ENCODE measurements at regions not wholly inside any gene's neighbourhood (a gene's known extent, or its start where the extent isn't known, plus 50 kb on each side); places are given as distances from the start of the nearest gene placed in this dataset.

- no peak for DNase-seq (ENCODE audit: low read depth in 2 of 2)
Observed at GRCh38 chr7:88500131-88500530, 193.4 kb upstream of the STEAP4 start.

- DNase-seq (ENCODE audit: low read depth in 2 of 2) = no peak
Observed at GRCh38 chr7:88495881-88496725, 189.4 kb upstream of the STEAP4 start.

DNA sequence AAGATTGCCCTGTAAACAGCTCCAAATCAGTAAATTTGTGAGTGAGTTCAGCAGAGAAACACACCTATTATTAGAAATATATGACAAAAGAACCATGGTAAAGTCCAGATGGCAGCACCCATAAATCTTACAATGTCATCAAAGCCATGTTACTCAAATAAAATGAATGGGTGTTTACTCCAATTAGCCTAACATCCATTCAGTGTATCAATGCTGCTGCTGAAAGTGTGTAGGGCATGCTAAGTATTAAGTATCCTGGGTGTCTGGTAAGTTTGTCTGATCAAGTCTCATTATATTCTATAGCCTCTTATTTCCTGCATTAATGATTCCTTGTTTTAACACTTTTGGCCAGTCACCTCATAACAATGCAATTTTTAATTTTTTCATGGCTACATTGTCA, 185.5 kb upstream of the STEAP4 start:
- DNase-seq (ENCODE audit: low read depth in 2 of 2) = no peak

- DNase-seq (ENCODE audit: low read depth in 2 of 2) = no peak
Observed at GRCh38 chr7:88490874-88491273, 184.2 kb upstream of the STEAP4 start.

- no peak for DNase-seq (ENCODE audit: low read depth in 2 of 2)
Observed at GRCh38 chr7:88490161-88490560, 183.5 kb upstream of the STEAP4 start.

GRCh38 chr7:88485821-88486220, 179.1 kb upstream of the STEAP4 start:
- no peak for DNase-seq (ENCODE audit: low read depth in 2 of 2)

- DNase-seq (ENCODE audit: low read depth in 2 of 2) = no peak
Observed at GRCh38 chr7:88484551-88484950, 177.9 kb upstream of the STEAP4 start.

- DNase-seq (ENCODE audit: low read depth in 2 of 2) = no peak
Observed at GRCh38 chr7:88480896-88481295, 174.2 kb upstream of the STEAP4 start.

DNA sequence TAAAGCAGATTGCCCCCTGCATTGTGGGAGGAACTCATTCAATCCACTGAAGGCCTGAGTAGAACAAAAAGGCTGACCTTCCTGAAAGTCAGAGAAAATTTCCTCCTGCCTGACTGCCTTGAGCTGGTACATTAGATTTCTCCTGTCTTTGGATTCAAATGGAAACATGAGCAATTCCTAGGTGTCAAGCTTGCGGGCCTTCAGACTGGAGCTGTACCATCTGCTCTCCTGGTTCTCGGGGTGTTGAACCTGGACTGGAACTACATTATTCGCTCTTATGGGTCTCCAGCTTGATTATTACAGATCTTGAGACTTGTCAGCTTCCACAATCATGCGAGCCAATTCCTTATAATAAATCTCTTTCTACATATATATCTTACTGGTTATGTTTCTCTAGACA, 173.6 kb upstream of the STEAP4 start:
- DNase-seq (ENCODE audit: low read depth in 2 of 2) = no peak

DNA sequence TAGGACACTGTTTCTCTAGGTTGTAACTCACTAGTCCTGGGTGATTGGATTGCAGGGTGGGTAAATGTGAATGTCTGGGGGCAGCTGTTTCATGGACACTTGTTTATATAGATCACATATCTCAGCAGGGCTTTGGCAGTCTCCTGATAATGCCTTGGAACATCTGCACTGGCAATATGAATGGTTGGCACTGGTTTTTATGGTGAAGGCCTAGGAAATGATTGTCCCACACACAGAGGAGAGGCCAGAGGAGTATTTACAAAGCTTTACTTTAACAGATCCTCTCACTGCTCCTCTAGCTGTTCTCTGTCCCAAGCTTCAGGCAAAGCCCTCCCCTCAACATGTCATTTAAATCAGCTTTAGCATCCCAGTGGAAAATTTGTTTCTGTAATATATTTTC, 171.3 kb upstream of the STEAP4 start:
- DNase-seq (ENCODE audit: low read depth in 2 of 2) = no peak

DNA sequence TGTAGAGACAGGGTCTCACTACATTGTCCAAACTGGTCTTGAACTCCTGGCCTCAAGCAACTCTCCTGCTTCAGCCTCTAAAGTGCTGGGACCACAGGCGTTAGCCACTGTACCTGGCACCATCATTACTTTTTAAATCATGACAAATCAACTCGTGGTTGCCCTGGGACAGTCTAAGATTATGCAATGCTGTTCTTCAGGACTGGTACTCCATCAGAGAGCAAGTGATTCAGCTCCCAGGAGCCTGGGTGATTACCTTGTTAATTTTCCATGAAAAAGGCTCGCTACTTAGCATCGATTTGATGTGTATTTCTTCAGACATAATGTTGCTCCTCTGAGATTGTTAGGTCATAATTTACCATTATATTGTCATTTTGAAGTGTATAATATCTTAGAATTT, 158.9 kb upstream of the STEAP4 start:
- DNase-seq (ENCODE audit: low read depth in 2 of 2) = no peak

DNA sequence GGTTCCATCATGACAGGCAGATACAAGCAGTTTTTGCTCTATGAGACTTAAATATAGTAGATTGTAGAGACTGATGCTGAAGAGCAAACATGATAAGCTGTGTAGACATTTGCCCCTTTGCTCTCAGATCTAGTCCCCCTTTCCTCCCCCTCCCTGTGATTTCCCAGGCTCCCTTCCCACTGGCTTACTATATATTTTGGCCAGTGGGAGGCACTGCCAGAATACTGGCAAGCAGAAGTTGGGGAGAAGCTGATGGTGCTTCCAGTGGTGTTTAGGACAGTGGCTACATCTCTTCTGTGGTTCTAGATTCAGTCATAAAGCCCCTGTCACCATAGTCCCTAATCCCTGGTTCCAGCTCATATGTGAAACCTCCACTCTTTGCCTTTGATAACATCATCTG, 156.1 kb upstream of the STEAP4 start:
- no peak for DNase-seq (ENCODE audit: low read depth in 2 of 2)

GRCh38 chr7:88460650-88461049, 154.0 kb upstream of the STEAP4 start:
- no peak for DNase-seq (ENCODE audit: low read depth in 2 of 2)

GRCh38 chr7:88458946-88459345, 152.3 kb upstream of the STEAP4 start:
- no peak for DNase-seq (ENCODE audit: low read depth in 2 of 2)

DNA sequence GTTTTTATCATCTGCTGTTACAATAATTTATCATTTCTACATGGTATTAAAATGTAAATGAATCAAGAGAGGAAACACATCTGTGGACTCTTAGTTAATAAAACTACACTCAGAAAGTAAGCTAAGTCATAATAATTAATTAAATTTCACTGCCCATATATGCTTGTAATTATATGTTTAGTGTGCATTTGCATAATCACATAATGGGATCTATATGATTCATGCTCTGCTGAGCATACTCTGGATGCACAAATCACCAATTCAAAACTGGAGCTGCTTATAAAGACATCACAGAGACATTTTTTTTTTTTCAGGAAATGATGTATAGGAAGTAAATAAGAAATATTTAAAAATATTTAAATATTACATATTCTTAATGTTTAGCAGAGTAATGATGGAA, 151.6 kb upstream of the STEAP4 start:
- DNase-seq (ENCODE audit: low read depth in 2 of 2) = no peak

DNA sequence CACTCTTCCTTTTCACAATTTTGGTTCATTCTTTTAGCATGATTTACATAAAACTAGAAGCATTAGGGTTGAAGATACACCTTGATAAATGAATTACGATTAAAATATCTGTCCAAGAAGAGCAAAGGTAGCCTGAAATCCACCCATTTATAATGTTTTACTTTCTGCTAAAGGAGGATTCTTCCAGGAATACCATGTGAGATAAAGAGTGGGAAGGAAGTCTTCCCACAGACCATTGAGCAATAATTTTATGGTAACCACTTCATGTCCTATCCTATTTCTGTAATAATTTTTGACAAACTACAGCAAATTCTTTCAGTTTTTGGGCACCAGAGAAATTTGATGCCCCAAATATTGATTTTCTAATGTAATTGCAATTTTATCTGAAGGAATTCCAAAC, 150.6 kb upstream of the STEAP4 start:
- DNase-seq (ENCODE audit: low read depth in 2 of 2) = no peak

- DNase-seq (ENCODE audit: low read depth in 2 of 2) = no peak
Observed at GRCh38 chr7:88456490-88456889, 149.8 kb upstream of the STEAP4 start.

GRCh38 chr7:88455696-88456095, 149.0 kb upstream of the STEAP4 start:
- DNase-seq (ENCODE audit: low read depth in 2 of 2) = no peak

DNA sequence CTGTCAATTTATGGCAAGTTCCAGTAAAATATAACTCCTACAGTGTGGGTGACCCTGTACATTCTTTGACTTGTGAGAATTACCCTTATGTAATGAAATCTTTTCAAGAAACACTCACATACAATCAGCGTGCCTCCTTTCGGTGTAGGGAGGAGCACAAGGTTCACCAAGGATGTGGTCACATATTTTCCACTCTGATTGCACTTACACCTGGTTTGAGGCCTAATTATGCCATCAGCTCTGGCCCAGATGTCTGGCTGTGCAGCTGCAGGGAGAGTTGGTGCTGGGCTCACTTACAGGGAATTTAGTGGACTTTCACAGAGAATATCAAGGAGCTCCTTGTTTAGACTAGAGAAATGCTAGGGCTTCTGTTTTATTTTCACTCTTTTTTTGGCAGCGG, 146.0 kb upstream of the STEAP4 start:
- no peak for DNase-seq (ENCODE audit: low read depth in 2 of 2)

- DNase-seq (ENCODE audit: low read depth in 2 of 2) = no peak
Observed at GRCh38 chr7:88450874-88451273, 144.2 kb upstream of the STEAP4 start.

GRCh38 chr7:88449410-88449809, 142.7 kb upstream of the STEAP4 start:
- DNase-seq (ENCODE audit: low read depth in 2 of 2) = no peak

DNA sequence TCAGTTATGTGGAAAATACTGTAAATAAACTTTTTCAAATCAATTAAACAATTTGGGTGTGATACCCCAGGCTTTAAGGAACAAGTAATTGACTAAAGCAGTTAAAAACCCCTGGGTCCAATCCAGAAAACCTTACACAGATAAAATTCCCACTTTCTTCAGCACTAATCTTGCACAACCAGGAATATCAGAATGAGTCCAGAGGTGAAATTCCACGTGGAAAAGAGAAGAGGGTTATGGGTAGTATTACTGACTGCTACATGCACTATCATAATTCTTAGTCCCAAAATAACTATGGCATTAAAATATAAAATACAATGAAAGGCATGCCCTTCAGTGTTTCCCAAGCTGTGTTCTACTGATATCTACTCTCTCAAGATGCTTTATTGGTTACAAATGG, 135.7 kb upstream of the STEAP4 start:
- no peak for DNase-seq (ENCODE audit: low read depth in 2 of 2)

DNA sequence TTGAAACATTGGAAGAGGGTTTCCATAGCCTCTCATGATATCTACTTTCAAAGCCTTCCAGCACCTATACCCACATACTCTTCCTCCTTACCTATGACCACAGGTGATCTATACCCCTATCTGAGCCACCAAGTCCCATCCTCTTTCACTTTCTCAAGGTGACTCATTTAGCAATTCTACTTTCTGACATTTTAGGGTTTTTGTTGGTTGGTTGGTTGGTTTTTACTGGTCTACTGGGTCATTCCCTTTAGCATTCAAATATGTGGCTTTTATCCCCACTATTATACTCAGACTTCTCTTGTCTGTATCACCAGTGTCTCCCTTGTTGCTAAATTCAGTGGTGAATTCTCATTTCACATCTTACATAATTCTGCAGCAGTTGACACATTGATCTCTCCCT, 130.4 kb upstream of the STEAP4 start:
- no peak for DNase-seq (ENCODE audit: low read depth in 2 of 2)

GRCh38 chr7:88432301-88432700, 125.6 kb upstream of the STEAP4 start:
- no peak for DNase-seq (ENCODE audit: low read depth in 2 of 2)

Data from stimulated activated CD4-positive, alpha-beta T cell treated with anti-CD3 and anti-CD28 coated beads, Interleukin-4, amount 100 ng/mL, for 48 hours (primary cell).